GM23248 (cell line): ENCODE measurements at regions not wholly inside any gene's neighbourhood (a gene's known extent, or its start where the extent isn't known, plus 50 kb on each side); places are given as distances from the start of the nearest gene placed in this dataset.

Source experiments
- DNase-seq: peaks from one replicate; pipeline ENCODE4 v3.0.0-alpha.2; 2015
- H2AFZ ChIP-seq: fragments of 200-600 bp; sonication (generic); 2 replicates; pipeline ENCODE4 v1.6.1; 2016; ENCODE audit warnings: antibody characterized with exemption
- H3F3A ChIP-seq: fragments of 200-600 bp; sonication (generic); 2 replicates; pipeline ENCODE4 v1.6.1; 2016; ENCODE audit warnings: mild to moderate bottlenecking, antibody characterized with exemption, mixed run types; ENCODE audit not compliant: insufficient read depth
- H3K27ac ChIP-seq: fragments of 200-600 bp; sonication (generic); 2 replicates; pipeline ENCODE4 v1.5.1; 2016; ENCODE audit warnings: mild to moderate bottlenecking
- H3K27me3 ChIP-seq: fragments of 200-600 bp; sonication (generic); replicated peaks from 2 replicates; pipeline ENCODE4 v1.6.1; 2016; ENCODE audit warnings: mild to moderate bottlenecking; ENCODE audit not compliant: insufficient read depth
- H3K36me3 ChIP-seq: fragments of 200-600 bp; sonication (generic); 2 replicates; pipeline ENCODE4 v1.6.1; 2016; ENCODE audit warnings: low read depth, mild to moderate bottlenecking
- H3K4me1 ChIP-seq: fragments of 200-600 bp; sonication (generic); 2 replicates; pipeline ENCODE4 v1.6.1; 2016; ENCODE audit warnings: mild to moderate bottlenecking; ENCODE audit not compliant: insufficient read depth
- H3K4me2 ChIP-seq: fragments of 200-600 bp; sonication (generic); one replicate; pipeline ENCODE4 v1.6.1; 2016; ENCODE audit warnings: mild to moderate bottlenecking; ENCODE audit not compliant: unreplicated experiment
- H3K4me3 ChIP-seq: fragments of 200-600 bp; sonication (generic); 2 replicates; pipeline ENCODE4 v1.5.1; 2016; ENCODE audit warnings: mild to moderate bottlenecking
- H3K79me2 ChIP-seq: fragments of 200-600 bp; sonication (generic); 2 replicates; pipeline ENCODE4 v1.6.1; 2016; ENCODE audit warnings: mild to moderate bottlenecking; ENCODE audit not compliant: insufficient read depth
- H3K9ac ChIP-seq: fragments of 200-600 bp; sonication (generic); 2 replicates; pipeline ENCODE4 v1.6.1; 2016; ENCODE audit warnings: mild to moderate bottlenecking
- H3K9me2 ChIP-seq: fragments of 200-600 bp; sonication (generic); 2 replicates; pipeline ENCODE4 v1.6.1; 2016; ENCODE audit warnings: mixed run types, mild to moderate bottlenecking, moderate library complexity; ENCODE audit not compliant: insufficient read depth
- H3K9me3 ChIP-seq: fragments of 200-600 bp; sonication (generic); one replicate; pipeline ENCODE4 v1.6.1; 2017; ENCODE audit warnings: low read depth
- H4K20me1 ChIP-seq: fragments of 200-600 bp; sonication (generic); 2 replicates; pipeline ENCODE4 v1.6.0; 2016; ENCODE audit not compliant: insufficient read depth
- EZH2 ChIP-seq: fragments of 200-600 bp; sonication (generic); IDR thresholded peaks from 2 replicates; pipeline ENCODE4 v1.6.1; 2018; ENCODE audit warnings: antibody characterized with exemption, mild to moderate bottlenecking; ENCODE audit not compliant: insufficient read depth, poor library complexity, severe bottlenecking
- EZH2phosphoT487 ChIP-seq: fragments of 200-600 bp; sonication (generic); IDR thresholded peaks from 2 replicates; pipeline ENCODE4 v1.6.1; 2018; ENCODE audit warnings: antibody characterized with exemption, moderate library complexity, mild to moderate bottlenecking, low read depth; ENCODE audit not compliant: insufficient read depth
- WGBS, 2 experiments: methylation state at CpG; one replicate each; pipeline ENCODE4 v1.1.6; 2015 to 2017; ENCODE audit warnings: low lambda C conversion rate in 2 of 2, low coverage in 1 of 2; ENCODE audit errors: missing lambda C conversion rate in 2 of 2; 5-methylcytosine and 5-hydroxymethylcytosine counted together
- in situ Hi-C: fragments of 300-500 bp; cut with MboI; formaldehyde crosslinking; loops from 2 replicates; pipeline ENCODE4 v1.15.0; 2020

DNA sequence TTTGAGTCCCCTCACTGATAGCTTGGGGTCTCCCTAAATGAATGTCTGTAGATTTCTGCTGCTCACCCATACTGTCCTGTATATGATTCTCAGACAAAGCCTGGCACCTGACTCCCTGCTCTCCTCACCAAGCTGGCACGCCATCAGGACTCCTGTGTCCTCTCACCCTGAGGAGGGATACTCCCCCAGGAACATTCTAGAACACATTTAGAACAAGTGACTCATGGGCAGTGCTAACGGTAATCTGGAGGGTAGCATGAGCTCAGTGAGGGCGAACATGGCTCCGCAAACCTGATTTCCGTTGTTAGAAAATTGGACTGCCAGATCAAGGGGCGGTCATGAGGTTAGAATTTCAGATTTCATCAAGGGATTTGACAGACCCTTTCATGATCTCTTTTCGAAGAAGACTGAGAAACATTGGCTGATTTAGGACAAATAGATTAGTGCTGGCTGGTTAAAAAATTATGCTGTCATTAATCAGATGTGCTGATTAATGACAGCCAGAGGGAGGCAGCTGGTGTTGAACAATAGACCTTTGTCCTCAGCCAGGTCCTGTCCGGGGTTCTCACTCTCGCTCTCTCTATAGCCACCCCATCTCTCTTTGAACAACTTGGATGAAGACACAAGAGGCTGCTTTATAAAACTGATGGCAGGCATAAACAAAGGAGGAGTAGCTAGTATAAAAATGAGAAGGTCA, 244.3 kb downstream of the PTTG2 start:
- Histone ChIP-seq H2AFZ (no peak overlapping the region), H3K9ac (no peak overlapping the region), H3K27me3 (no peaks in the 10 kb centered on the region), H3K9me3 (no peaks in the 10 kb centered on the region), H3F3A (no peaks in the 10 kb centered on the region), H3K4me2 (no peak overlapping the region), H3K4me1 (no peaks in the 10 kb centered on the region), H3K27ac (no peak overlapping the region), H3K79me2 (no peaks in the 10 kb centered on the region), H3K36me3 (no peaks in the 10 kb centered on the region), H4K20me1 (no peaks in the 10 kb centered on the region), H3K4me3 (no peak overlapping the region), H3K9me2 (no peaks in the 10 kb centered on the region)
- in situ Hi-C loops, result no loop called here
- TF ChIP-seq EZH2phosphoT487 (no peak), EZH2 (no peak)
- WGBS, 2 experiments, result 62 to 63% methylated on average over 9 of the region's 9 CpGs
- no peak for DNase-seq

DNA sequence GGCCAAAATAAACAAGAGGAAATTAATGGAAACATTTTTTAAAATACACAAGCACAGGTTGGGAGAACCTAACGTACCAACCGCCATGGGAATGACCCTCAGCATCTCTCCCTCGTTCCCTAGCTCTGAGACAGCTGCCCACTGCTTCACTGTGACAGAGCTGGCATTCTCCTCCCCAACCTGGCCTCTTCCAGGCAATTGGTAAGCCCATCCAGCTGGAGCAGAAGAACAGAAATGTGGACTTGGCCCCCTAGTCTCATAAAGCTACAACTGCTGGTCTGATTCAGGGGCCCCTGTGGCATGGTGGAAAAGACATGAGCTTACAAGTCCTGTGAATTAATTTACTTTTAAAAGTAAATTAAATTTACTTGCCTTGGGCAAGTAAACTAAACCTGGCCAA, 245.1 kb downstream of the PTTG2 start:
- DNase-seq, result no peak
- H3K4me1 ChIP-seq, result no peaks in the 10 kb centered on the region
- no peaks in the 10 kb centered on the region for H3K9me2 ChIP-seq
- in situ Hi-C loops, result no loop called here
- H3K36me3 ChIP-seq, result no peaks in the 10 kb centered on the region
- H3K79me2 ChIP-seq, result no peaks in the 10 kb centered on the region
- 53 to 54% methylated on average over 3 of the region's 3 CpGs for WGBS, 2 experiments
- H3K4me2 ChIP-seq, result no peak overlapping the region
- H4K20me1 ChIP-seq, result no peaks in the 10 kb centered on the region
- H3K9ac ChIP-seq, result no peak overlapping the region
- H2AFZ ChIP-seq, result no peak overlapping the region
- TF ChIP-seq EZH2phosphoT487 (no peak), EZH2 (no peak)
- H3K27me3 ChIP-seq, result no peaks in the 10 kb centered on the region
- no peak overlapping the region for H3K4me3 ChIP-seq
- H3F3A ChIP-seq, result no peaks in the 10 kb centered on the region
- H3K27ac ChIP-seq, result no peak overlapping the region
- H3K9me3 ChIP-seq, result no peaks in the 10 kb centered on the region

DNA sequence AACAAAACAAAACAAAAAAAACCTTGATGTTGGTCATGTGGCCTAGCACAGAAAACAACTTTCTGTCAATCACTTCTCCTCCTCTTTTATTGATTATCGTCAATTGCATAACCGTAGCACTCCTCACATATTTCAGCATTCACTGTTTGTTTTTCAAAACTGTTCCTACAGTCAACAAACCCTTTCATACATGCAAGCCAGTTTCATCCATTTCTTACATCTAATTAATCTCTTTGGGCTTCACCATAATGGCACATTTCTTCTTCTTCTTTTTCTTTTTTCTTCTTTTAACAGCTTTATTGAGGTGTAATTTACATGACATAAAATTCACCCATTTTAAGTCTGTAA, 246.9 kb downstream of the PTTG2 start:
- H3K4me1 ChIP-seq, result peaks cover 13% of the 10 kb centered on the region
- in situ Hi-C loops, result no loop called here
- no peak overlapping the region for H3K4me2 ChIP-seq
- H3K9me3 ChIP-seq, result no peaks in the 10 kb centered on the region
- no peak for TF ChIP-seq EZH2phosphoT487
- TF ChIP-seq EZH2, result no peak
- H3K9ac ChIP-seq, result no peak overlapping the region
- H2AFZ ChIP-seq, result no peak overlapping the region
- WGBS, 2 experiments, result 96 to 100% methylated on average over 2 of the region's 2 CpGs
- no peaks in the 10 kb centered on the region for H3K9me2 ChIP-seq
- H3K79me2 ChIP-seq, result no peaks in the 10 kb centered on the region
- no peaks in the 10 kb centered on the region for H3K36me3 ChIP-seq
- H3F3A ChIP-seq, result peaks cover 4% of the 10 kb centered on the region; the same call in 1 of the 2 replicates
- H3K27ac ChIP-seq, result no peak overlapping the region
- no peak overlapping the region for H3K4me3 ChIP-seq
- H4K20me1 ChIP-seq, result no peaks in the 10 kb centered on the region
- no peak for DNase-seq
- no peaks in the 10 kb centered on the region for H3K27me3 ChIP-seq

DNA sequence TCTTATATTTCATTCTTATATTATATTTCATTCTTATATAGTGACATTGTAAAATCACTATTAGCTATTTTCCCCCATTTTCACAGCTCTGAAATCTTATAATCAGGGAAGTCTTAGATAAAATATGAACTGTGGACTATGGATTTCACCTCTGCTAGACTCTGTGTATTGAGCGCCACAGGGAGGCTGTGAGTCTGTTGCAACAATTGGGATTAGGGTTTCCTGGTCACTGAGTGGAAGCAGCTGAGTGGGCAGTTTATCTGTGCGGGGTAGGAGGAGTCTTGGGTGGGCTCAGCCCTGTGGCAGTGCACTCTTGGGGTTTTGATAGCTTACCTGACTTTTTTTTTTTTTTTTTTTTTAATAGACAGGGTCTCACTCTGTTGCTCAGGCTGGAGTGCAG, 249.5 kb downstream of the PTTG2 start:
- peaks cover 13% of the 10 kb centered on the region for H3K4me1 ChIP-seq
- H3K79me2 ChIP-seq, result no peaks in the 10 kb centered on the region
- peaks cover 4% of the 10 kb centered on the region; the same call in 1 of the 2 replicates for H3F3A ChIP-seq
- H3K9me2 ChIP-seq, result no peaks in the 10 kb centered on the region
- H3K4me2 ChIP-seq, result no peak overlapping the region
- TF ChIP-seq EZH2 (no peak), EZH2phosphoT487 (no peak)
- no peak overlapping the region for H3K9ac ChIP-seq
- no peaks in the 10 kb centered on the region for H4K20me1 ChIP-seq
- no peaks in the 10 kb centered on the region for H3K27me3 ChIP-seq
- 87 to 89% methylated on average over 2 of the region's 2 CpGs for WGBS, 2 experiments
- no peak overlapping the region for H2AFZ ChIP-seq
- H3K4me3 ChIP-seq, result no peak overlapping the region
- no peak for DNase-seq
- no peaks in the 10 kb centered on the region for H3K36me3 ChIP-seq
- no peak overlapping the region for H3K27ac ChIP-seq
- in situ Hi-C loops, result no loop called here
- H3K9me3 ChIP-seq, result no peaks in the 10 kb centered on the region
